Fibroblast of skin of left biceps (primary cell): ENCODE measurements at regions not wholly inside any gene's neighbourhood (a gene's known extent, or its start where the extent isn't known, plus 50 kb on each side); places are given as distances from the start of the nearest gene placed in this dataset.
"Not testable (repeated sequence)": the region's sequence is repeated elsewhere in the genome, so short reads cannot be mapped to it uniquely, and the experiment has no call there.

ENCODE experiments used
- DNase-seq, 2 experiments: peaks; one replicate each; pipeline ENCODE4 v3.0.0-alpha.2; 2013; ENCODE audit warnings: low read depth in 2 of 2

- DNase-seq, result not testable (repeated sequence)
These were observed 609.5 kb upstream of the CYLC2 start for GRCh38 chr9:102385620-102386019.

- no peak for DNase-seq
These were observed 624.2 kb upstream of the GRIN3A start for GRCh38 chr9:102362470-102363132.

GRCh38 chr9:102360846-102361245 is 622.4 kb upstream of the GRIN3A start:
- DNase-seq, result no peak

GRCh38 chr9:102355982-102356381 is 617.5 kb upstream of the GRIN3A start:
- DNase-seq, result no peak

GRCh38 chr9:102354041-102354440 is 615.6 kb upstream of the GRIN3A start:
- DNase-seq, result no peak

GRCh38 chr9:102337471-102337870 is 599.0 kb upstream of the GRIN3A start:
- not testable (repeated sequence) for DNase-seq

GRCh38 chr9:102309379-102309778 is 570.9 kb upstream of the GRIN3A start:
- DNase-seq, result no peak

GRCh38 chr9:102295188-102295587 is 556.7 kb upstream of the GRIN3A start:
- no peak for DNase-seq

- DNase-seq, result no peak
These were observed 535.5 kb upstream of the GRIN3A start for GRCh38 chr9:102273952-102274351.

- no peak for DNase-seq
These were observed 514.7 kb upstream of the GRIN3A start for GRCh38 chr9:102253099-102253498.

GRCh38 chr9:102244916-102245315 is 506.5 kb upstream of the GRIN3A start:
- no peak for DNase-seq

- DNase-seq, result no peak
These were observed 499.1 kb upstream of the GRIN3A start for GRCh38 chr9:102237520-102237919.

GRCh38 chr9:102237094-102237493 is 498.6 kb upstream of the GRIN3A start:
- no peak for DNase-seq

GRCh38 chr9:102227416-102227815 is 489.0 kb upstream of the GRIN3A start:
- not testable (repeated sequence) for DNase-seq

GRCh38 chr9:102225841-102226441 is 487.5 kb upstream of the GRIN3A start:
- DNase-seq, result no peak

- DNase-seq, result not testable (repeated sequence)
These were observed 485.1 kb upstream of the GRIN3A start for GRCh38 chr9:102223320-102224136.

- no peak for DNase-seq
These were observed 470.7 kb upstream of the GRIN3A start for GRCh38 chr9:102209176-102209575.

GRCh38 chr9:102206432-102206831 is 468.0 kb upstream of the GRIN3A start:
- no peak for DNase-seq

GRCh38 chr9:102205251-102205650 is 466.8 kb upstream of the GRIN3A start:
- no peak for DNase-seq

GRCh38 chr9:102202126-102202525 is 463.7 kb upstream of the GRIN3A start:
- no peak for DNase-seq

GRCh38 chr9:102185962-102186361 is 447.5 kb upstream of the GRIN3A start:
- no peak for DNase-seq

GRCh38 chr9:102185371-102185770 is 446.9 kb upstream of the GRIN3A start:
- DNase-seq, result no peak

- no peak for DNase-seq
These were observed 440.4 kb upstream of the GRIN3A start for GRCh38 chr9:102178811-102179210.
